HUDEP-2 (cell line): ENCODE measurements at regions not wholly inside any gene's neighbourhood (a gene's known extent, or its start where the extent isn't known, plus 50 kb on each side); places are given as distances from the start of the nearest gene placed in this dataset.
"Not testable (repeated sequence)": the region's sequence is repeated elsewhere in the genome, so short reads cannot be mapped to it uniquely, and the experiment has no call there.

Source experiments
- DNase-seq, 76 experiments: peaks; one replicate each; lab custom pipeline; 2025; ENCODE audit not compliant: unreplicated experiment in 76 of 76; lab: John Stamatoyannopoulos, UW

DNA sequence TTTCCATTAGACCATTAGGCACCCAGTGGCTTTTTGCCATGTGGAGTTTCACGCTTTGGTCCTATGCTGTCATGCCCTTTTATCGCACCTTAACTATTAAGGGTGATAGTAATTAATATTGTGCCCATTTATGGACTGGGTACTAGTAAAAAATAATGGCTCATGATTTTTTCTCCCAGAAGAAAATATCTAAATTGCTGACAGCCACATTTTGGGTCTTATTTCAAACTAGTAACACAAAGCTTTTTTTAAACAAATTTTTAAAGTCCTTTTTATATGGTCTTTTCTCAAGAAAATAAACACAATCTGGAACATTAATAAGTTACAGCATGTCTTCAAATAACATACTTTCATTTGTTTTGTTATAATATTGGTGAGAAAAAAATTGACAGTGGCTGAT is 179.7 kb downstream of the ANKRD7 start:
- no peak for DNase-seq

DNA sequence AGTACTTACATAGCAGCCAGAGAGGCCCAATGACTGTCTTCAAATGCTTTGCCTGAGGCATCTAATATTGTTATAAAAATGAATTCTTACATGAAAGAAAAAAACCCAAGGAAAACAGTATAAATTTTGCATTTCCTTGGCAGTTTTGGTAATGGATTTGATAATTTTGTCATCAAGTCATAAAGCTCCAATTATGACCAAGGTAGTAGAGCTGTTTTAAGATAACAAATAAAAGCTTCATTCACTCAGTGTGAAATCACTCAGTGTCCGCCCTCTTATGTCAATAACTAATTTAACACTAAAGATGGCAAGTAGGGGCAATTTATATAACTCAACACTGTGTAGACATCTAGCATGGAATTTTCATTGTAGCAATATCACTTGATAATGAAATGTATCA is 193.9 kb downstream of the ANKRD7 start:
- no peak for DNase-seq

DNA sequence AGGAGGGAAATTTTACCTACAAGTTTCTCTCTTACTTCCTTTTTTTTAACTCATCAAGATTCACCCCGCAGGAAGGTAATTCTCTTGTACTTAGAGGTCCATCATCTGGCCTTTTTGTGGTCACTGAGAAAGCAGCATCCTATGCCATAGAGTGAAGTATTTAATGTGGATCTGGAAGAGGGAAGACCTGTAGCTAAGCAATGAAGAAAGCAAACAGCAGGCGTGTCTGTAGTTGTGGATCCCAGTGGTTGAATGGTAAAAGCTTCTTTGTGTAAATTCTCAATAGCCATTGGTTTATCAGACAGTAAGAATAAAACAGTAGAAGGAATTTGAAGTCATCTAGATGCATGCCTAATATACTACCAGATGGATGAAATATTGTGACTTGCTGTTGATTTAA is 196.4 kb downstream of the ANKRD7 start:
- no peak for DNase-seq

DNA sequence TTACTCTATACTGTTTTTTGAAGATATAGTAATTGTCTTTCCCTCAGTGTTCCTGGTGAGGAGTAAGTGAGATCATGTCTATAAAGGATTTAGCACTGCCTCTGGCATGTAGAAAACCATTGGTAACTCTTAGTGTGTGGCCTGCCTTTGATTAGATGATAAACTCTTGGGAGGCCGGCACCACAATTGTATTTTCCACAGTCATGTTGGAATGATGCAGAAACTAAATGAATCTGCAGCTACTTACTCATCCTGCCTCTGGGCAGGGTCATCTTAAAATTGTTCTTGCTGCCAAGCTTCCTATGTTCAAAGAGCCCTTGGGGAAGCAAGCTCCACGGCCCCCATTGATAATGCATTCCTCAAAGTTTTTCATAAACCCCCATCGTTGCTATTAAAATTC is 204.6 kb downstream of the ANKRD7 start:
- no peak for DNase-seq

DNA sequence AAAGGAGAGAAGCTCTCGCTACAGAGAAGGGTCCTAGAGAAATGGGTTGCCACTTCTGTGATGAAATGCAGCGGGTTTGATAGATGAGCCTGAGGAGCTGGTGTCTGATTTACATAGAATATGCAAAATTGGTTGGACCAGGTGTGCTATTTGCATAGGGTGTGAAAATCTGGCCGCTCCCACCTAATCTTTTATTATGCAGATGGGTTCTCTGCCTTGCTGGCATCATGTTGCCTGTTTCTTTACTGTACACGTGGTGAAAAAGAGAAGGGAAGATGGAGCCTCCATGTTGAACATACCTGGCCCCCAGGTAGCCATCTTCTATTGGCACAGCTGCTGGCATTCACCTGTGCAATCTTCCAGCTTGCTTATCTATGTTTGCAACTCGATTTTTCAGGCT is 212.2 kb downstream of the ANKRD7 start:
- DNase-seq: no peak

DNA sequence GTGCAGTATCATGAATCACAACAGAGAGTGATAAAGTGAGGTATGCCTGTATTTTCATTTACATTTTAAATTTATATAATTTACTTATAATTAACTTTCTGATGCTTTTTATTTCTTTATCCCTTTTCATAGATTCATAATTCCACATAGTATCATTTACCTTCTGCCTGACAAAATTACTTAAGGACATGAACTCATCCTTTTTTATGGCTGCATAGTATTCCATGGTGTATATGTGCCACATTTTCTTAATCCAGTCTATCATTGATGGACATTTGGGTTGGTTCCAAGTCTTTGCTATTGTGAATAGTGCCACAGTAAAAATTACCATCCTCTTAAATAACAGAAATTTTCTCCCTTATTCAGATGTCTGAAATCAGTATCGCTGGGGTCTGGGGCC is 224.5 kb downstream of the ANKRD7 start:
- DNase-seq: not testable (repeated sequence)

DNA sequence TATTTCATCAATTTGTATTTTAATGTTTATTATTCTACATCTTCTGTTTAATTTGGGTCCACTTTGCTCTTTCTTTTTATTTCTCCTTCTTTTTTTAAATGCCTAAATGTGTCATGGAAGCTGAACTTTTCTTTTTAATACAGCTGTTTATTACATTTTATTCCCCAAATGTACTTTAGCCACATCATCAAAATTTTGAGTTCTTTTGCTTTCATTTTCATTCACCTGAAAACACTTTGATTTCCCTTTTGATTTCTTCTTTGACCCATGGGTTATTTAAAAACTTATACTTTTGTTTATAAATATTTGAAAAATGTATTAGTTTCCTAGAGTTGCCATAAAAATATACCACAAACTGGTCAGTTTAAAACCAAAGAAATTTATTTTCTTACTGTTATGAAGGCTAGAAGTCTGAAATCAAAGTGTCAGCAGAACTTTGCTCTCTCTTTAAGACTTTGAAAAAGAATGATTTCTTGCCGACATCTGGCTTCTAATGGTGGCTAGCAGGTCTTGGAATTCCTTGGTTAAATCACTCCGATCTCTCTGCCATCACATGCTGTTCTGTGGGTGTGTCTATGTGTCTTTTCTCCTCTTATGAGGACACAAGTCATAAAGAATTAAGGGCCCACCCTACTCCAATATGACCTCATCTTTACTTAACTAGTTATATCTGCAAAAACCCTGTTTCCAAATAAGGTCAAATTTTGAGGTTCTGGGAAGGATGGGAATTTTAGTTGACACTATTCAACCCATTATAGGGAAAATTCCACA is 225.5 kb downstream of the ANKRD7 start:
- DNase-seq: no peak

DNA sequence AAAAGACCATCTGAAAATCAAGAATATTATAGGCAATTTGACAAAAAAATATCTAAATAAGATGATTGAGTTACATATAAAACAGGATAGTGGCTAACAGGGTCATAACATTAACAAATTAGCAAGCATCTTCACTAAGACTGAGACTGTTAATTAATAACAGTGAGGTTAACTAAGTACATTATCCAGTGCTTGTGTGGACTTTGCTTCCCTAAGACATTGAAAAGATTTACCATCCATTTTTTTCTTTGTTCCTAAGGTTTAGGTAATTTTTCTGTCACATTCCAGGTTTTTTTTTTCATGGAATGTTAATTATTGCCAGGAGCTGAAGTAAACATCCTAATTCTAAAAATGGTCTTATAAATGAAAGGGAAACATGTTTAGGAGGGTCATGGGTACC is 227.6 kb downstream of the ANKRD7 start:
- DNase-seq: no peak

DNA sequence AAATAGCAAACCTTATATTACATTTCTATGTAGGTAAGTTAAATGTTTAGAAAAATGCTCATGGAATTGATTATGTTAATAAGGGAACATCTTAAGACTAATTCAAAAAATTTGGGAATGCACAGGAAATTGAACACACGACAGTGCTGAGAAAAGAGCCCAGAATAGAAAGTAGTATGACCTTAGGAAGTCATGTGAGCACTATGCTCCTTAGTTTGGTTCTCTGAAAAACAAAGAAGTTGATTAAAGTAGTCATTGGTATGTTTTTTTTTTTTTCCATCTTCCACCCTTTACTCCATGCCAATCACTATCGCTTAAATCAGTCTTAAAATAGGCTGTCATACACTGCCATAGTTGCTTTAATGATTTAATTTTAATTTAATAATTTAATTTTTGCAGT is 242.9 kb downstream of the ANKRD7 start:
- DNase-seq: no peak

DNA sequence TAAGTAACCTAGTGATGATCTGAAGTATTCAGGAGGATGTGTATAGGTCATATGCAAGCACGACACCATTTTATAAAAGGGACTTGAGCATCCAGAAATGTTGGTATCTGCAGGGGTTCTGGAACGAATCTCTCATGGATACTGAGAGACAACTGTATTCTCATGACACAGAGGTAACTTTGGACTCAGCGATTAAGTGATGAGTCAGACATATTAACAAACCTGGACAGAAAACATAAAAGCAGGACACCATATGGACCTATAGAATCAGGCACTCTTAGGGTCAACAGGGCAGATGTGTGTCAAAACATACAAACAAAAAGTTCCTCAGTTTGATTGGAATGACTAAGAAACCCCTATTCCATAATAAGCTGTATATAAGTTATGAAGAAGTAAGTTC is 248.1 kb downstream of the ANKRD7 start:
- DNase-seq: no peak

DNA sequence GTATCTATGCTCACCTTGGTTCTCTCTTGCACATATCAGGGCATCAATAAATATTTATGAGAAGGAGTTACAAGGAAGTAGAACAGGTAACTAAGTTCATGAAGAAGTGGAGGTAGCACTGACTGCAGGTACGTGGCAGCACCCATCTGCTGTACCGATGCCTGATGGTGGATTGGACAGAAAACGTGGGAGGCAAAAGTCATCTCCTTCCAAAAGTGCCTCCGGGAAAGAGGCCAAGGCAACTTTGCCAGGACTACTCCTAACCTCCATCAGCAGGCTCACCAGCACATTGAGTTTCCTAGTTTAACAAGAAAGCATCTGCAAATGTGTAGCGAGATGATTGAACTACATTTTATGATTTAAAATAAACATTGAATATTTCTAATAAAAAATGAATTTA is 248.8 kb downstream of the ANKRD7 start:
- DNase-seq: no peak

DNA sequence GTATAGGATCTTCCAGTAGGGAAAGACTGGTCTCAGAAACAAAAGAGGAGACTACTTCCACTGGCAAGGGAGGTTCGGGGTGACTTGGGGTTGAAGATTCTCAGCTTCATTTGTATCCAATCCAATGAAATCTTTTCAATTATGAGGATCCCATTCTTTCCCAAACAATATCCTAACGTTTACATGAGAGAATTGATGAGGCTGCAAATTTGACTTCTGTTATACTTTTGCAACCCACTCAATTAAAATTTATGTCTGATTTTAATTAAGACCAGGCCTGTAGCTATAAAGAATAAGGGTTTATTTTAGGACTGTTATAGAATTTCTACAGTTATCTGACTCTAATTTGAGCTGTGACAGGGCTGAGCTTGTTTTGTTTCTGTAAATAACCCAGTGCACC is 251.5 kb downstream of the ANKRD7 start:
- DNase-seq: no peak

DNA sequence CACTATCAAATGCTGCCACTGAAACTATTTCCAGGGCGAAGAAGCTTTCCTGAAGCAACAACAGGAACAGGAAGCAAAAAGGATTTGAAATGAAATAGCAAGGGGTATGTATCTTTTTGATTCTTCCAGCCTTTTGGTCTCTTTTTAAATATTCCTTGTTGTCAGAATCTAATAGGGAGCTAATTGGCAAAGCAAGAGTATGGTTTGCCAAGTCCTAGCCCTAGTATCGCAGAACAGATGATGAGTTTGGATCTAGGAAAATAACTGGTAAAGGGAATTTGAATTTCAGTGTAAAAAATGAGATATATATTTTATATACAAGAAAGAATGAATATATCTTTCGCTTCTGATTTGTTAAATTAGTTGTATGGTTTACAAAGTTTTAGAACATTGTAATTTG is 252.5 kb downstream of the ANKRD7 start:
- DNase-seq: no peak

DNA sequence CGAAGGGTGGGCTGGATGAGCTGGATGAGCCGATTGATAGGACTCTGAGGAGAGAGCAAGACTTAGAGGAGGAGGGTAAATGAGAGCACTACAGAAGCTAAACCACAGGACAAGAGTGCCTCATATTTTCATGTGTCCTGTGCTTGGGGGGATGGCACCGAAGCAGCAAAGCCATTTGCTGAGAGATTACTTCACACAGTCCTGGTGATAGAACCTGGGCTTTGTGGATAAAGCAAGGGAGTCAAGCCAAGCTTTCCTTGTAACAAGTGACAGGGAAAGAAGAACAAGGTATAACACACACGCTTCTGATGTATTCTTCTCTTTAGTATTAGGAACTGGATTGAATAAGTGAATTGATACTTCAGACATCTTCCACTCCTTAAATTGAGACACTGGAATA is 253.7 kb downstream of the ANKRD7 start:
- no peak for DNase-seq

DNA sequence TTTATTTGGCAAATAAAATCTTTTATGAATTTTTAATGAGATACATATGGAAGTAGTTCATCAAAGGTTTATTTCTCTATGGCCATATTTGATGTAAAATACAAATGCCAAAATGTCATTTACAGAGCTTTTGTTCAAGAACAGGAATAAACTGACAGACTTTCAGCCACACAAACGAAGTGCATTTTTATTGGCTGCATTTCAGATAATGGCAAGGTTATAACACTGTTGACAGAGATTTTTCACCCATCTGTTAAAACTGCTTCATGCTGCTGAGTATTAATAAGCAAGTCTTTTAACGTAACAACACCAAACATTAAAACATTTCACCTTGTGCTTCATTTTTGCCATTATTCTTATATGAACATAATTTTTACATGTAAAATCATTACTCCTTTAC is 254.4 kb downstream of the ANKRD7 start:
- no peak for DNase-seq

DNA sequence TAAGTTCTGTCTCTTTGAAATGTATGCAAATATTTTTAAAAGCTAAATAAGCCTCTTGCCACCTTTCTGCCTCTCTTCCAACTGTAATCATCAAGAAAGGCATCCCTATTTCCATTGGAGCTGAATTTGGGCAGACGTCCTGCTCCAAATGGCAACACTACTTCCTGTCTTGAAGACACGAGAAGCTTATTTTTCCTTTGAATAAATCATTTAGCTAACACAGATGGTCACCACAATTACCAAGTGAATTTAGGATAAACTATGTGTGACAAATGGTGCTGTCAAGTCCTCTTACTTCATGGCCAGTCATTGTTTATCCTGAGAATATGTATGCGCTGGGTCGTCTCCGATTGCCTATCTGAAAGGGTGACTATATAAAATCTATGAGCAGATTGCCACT is 268.0 kb downstream of the ANKRD7 start:
- no peak for DNase-seq

DNA sequence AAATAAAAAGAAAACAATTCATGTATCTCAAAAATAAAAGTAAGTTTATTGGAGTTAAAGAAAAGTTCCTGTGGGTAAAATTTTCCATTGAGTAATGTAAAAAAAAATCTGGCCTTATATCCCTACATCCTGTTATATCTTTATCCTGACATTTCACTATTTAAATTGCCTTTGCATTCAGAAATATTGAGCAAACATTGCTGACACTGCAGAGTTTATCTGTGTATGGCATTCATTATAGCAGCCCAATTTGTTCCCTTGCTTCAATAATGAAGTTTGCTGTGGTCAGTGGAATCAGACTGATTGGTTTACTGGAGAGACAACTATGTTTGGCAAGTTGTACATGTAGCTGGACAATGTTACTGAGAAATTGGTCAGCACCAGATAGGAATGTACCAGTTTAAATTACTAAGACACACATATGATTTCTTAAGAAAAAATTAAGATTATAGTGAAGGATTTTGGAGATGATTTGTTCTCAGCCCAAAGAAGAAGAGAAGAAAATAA is 271.7 kb downstream of the ANKRD7 start:
- DNase-seq: no peak

DNA sequence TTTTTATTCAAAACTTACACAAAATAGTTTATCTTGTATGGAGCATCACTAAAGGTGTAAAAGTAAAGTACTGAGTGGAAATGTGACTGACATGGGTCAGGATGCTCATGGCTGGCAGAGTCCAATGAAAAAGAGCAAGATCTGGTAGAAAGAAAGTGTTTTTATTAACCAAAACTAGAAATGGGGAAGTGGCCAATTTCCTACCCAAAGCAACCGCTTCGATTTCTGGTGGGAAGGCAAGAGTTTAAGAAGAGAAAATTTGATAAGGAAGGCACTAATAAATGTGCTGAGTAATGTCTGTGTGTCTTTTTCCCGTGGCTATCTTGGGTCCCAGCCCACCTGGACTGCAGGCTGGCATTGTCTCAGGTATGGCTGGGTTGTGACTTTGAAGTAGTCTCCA is 277.7 kb downstream of the ANKRD7 start:
- DNase-seq: no peak

DNA sequence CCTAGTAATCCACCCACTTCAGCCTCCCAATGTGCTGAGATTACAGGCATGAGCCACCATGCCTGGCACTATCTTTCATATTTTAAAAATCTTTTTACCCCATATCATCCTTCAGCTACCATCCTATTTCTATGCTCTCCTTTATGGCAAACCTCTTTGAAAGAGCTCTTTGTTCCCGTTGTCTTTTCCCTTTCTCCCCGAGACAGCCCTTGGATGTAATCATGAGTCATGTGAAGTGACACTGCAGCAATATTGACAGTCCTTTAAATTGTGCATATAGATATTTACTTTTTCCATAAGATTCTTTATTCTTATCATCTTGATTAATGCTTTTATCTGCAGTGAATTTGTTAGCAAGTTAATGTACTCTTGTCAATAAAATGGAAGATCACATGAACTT is 286.6 kb downstream of the ANKRD7 start:
- no peak for DNase-seq

DNA sequence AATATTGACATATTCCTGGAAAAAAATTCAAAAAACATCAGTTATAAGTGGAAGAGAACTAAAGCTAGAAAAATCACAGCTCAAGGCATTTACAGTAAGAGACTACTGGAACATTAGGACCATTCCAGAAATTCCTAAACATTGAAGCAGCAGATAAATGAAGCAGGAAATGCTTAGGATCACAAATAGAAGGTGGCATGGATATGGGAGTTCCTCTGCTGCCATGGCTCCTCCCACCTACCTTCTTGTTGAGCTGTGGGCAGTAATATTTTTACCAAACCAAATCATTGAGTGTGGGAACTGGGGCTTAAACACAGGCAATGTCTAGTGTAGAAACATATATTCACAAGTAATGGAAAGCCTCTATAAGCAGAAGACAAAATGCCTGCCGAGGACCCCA is 292.8 kb downstream of the ANKRD7 start:
- DNase-seq: no peak

DNA sequence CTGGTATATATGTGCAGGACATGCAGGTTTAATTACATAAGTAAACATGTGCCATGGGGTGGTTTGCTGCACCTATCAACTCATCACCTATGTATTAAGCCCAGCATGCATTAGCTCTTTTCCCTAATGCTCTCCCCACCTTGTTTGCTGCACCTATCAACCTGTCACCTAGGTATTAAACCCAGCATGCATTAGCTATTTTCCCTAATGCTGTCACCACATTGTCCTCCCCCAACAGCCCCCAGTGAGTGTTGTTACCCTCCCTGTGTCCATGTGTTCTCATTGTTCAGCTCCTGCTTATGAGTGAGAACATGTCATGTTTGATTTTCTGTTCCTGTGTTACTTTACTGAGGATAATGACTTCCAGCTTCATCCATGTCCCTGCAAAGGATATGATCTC is 300.5 kb downstream of the ANKRD7 start:
- no peak for DNase-seq

DNA sequence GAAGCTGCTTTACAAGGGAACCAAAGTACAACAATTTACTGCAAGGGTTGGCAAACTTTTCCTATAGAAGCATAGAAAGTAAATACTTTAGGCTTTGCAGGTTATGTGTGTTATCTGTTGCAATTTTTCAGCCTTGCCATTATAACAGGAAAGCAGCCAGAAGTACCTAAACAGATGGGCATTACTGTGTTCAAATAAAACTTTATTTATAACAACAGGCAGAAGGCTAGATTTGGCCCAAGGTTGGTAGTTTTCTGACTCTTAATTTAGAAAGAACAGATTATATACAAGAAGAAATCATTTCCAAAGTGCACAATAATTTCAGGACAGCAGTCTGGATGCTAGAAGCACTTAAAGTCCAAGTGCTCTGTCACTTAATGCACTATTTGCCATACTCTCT is 307.1 kb downstream of the ANKRD7 start:
- DNase-seq: no peak

DNA sequence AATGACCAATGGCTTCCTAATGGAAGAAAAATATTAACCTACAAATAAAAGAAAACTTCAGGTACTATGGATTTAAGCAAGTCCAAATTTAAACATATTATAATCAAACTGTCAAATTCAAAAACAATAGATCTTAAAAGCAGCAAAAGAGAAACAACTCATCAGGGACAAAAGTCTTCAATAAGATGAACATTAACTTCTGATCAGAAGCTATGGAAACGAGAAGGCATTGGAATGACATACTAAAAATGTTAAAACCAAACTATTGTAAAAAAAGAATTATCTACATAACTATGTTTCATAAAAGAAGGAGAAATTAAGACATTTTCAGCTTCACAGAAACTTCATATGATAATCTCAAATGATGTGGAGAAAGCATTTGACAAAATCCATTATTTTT is 334.7 kb downstream of the ANKRD7 start:
- no peak for DNase-seq
